SK-N-SH (cell line): ENCODE measurements at regions not wholly inside any gene's neighbourhood (a gene's known extent, or its start where the extent isn't known, plus 50 kb on each side); places are given as distances from the start of the nearest gene placed in this dataset.

Experiments used
- EZH2phosphoT487 ChIP-seq: fragments of 200-600 bp; sonication (generic); IDR thresholded peaks from 2 replicates; pipeline ENCODE4 v1.6.1; 2017; ENCODE audit warnings: low read depth, mixed run types, mild to moderate bottlenecking, antibody characterized with exemption, moderate library complexity, borderline replicate concordance
- GABPA ChIP-seq: IDR thresholded peaks from 2 replicates; pipeline ENCODE4 v1.4.0; 2012; ENCODE audit warnings: low read depth, mild to moderate bottlenecking
- PBX3 ChIP-seq: IDR thresholded peaks from 2 replicates; pipeline ENCODE4; 2012
- POLR2AphosphoS5 ChIP-seq: IDR thresholded peaks from 2 replicates; pipeline ENCODE4 v1.6.1; 2012; ENCODE audit warnings: low read depth, low read length
- RAD21 ChIP-seq: IDR thresholded peaks from 2 replicates; pipeline ENCODE4 v1.6.1; 2012; ENCODE audit warnings: mild to moderate bottlenecking, low read length
- RFX5 ChIP-seq: IDR thresholded peaks from 2 replicates; pipeline ENCODE4 v1.6.1; 2012; ENCODE audit warnings: mild to moderate bottlenecking, improper control_type of control experiment, low read length
- TF ChIP-seq, protein P1 (sequence below): fragments of 200-600 bp; sonication (generic); IDR thresholded peaks from 2 replicates; pipeline ENCODE4 v1.6.1; 2017; ENCODE audit warnings: antibody characterized with exemption, mild to moderate bottlenecking, moderate library complexity
- TF ChIP-seq, protein P2 (sequence below): IDR thresholded peaks from 2 replicates; pipeline ENCODE4 v1.4.0; 2012; ENCODE audit warnings: low read depth, borderline replicate concordance

- TF ChIP-seq, protein P1, sequence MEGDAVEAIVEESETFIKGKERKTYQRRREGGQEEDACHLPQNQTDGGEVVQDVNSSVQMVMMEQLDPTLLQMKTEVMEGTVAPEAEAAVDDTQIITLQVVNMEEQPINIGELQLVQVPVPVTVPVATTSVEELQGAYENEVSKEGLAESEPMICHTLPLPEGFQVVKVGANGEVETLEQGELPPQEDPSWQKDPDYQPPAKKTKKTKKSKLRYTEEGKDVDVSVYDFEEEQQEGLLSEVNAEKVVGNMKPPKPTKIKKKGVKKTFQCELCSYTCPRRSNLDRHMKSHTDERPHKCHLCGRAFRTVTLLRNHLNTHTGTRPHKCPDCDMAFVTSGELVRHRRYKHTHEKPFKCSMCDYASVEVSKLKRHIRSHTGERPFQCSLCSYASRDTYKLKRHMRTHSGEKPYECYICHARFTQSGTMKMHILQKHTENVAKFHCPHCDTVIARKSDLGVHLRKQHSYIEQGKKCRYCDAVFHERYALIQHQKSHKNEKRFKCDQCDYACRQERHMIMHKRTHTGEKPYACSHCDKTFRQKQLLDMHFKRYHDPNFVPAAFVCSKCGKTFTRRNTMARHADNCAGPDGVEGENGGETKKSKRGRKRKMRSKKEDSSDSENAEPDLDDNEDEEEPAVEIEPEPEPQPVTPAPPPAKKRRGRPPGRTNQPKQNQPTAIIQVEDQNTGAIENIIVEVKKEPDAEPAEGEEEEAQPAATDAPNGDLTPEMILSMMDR, result no peak
- TF ChIP-seq EZH2phosphoT487 (no peak), GABPA (no peak), POLR2AphosphoS5 (no peak), RAD21 (no peak), RFX5 (no peak), PBX3 (no peak)
- TF ChIP-seq, protein P2, sequence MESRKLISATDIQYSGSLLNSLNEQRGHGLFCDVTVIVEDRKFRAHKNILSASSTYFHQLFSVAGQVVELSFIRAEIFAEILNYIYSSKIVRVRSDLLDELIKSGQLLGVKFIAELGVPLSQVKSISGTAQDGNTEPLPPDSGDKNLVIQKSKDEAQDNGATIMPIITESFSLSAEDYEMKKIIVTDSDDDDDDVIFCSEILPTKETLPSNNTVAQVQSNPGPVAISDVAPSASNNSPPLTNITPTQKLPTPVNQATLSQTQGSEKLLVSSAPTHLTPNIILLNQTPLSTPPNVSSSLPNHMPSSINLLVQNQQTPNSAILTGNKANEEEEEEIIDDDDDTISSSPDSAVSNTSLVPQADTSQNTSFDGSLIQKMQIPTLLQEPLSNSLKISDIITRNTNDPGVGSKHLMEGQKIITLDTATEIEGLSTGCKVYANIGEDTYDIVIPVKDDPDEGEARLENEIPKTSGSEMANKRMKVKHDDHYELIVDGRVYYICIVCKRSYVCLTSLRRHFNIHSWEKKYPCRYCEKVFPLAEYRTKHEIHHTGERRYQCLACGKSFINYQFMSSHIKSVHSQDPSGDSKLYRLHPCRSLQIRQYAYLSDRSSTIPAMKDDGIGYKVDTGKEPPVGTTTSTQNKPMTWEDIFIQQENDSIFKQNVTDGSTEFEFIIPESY, result no peak
Measured at GRCh38 chr2:46847726-46848412, 67.7 kb downstream of the MCFD2 start.
